Right lobe of liver (tissue), 6 donors: ENCODE measurements at regions not wholly inside any gene's neighbourhood (a gene's known extent, or its start where the extent isn't known, plus 50 kb on each side); places are given as distances from the start of the nearest gene placed in this dataset.
"Not testable (repeated sequence)": the region's sequence is repeated elsewhere in the genome, so short reads cannot be mapped to it uniquely, and the experiment has no call there.

Source experiments
- ATAC-seq, 4 donors: fragments of 200-7000 bp; cut with Tn5 transposase; one replicate each; pipeline ENCODE4 v1.9.1; 2020; ENCODE audit warnings: mild to moderate bottlenecking in 4 of 4, moderate library complexity in 4 of 4
- DNase-seq, 3 donors: peaks; one replicate each; pipeline ENCODE4 v3.0.0-alpha.2; 2020
- H3K27ac ChIP-seq, 3 donors: fragments of 200-600 bp; one replicate each; pipeline ENCODE4 v1.8.0; 2022
- H3K27me3 ChIP-seq, 2 donors: fragments of 200-600 bp; one replicate each; pipeline ENCODE4 v1.8.0; 2022
- H3K36me3 ChIP-seq, 4 donors: fragments of 200-600 bp; sonication (generic) in 1 of 4; one replicate each; pipeline versions ENCODE4 v1.5.1 to v1.8.0; 2017 to 2022; ENCODE audit warnings: control low read depth in 1 of 4
- H3K4me1 ChIP-seq, 4 donors: fragments of 200-600 bp; sonication (generic) in 1 of 4; one replicate each; pipeline versions ENCODE4 v1.5.1 to v1.8.0; 2017 to 2022; ENCODE audit warnings: control low read depth in 1 of 4
- H3K4me3 ChIP-seq, 3 donors: fragments of 200-600 bp; one replicate each; pipeline ENCODE4 v1.8.0; 2022
- H3K9me3 ChIP-seq, 4 donors: fragments of 200-600 bp; sonication (generic) in 1 of 4; one replicate each; pipeline versions ENCODE4 v1.5.1 to v1.8.0; 2017 to 2022; ENCODE audit warnings: control low read depth in 1 of 4
- CTCF ChIP-seq, 4 donors: fragments of 200-600 bp in 3 of 4; fragments of 450-650 bp in 1 of 4; IDR thresholded peaks; one replicate each; pipeline versions ENCODE4 v1.5.1 to v1.8.0; 2016 to 2022; ENCODE audit warnings: antibody characterized with exemption in 4 of 4, mild to moderate bottlenecking in 2 of 4
- POLR2A ChIP-seq: fragments of 450-650 bp; IDR thresholded peaks from one replicate; pipeline ENCODE4 v1.6.1; 2017; ENCODE audit warnings: antibody characterized with exemption, mild to moderate bottlenecking
- WGBS: methylation state at CpG from one replicate; pipeline ENCODE4 v1.1.6; 2018; ENCODE audit warnings: low coverage, low lambda C conversion rate; ENCODE audit not compliant: insufficient coverage; ENCODE audit errors: missing lambda C conversion rate; 5-methylcytosine and 5-hydroxymethylcytosine counted together
- intact Hi-C, 2 donors: fragments of 100-400 bp; cut with DNase I; formaldehyde crosslinking; loops; one replicate each; pipeline versions ENCODE4 v1.11.2 to v1.14.1; 2022
- donor health status: DM: no; HTN: yes; CAD: no.
- donor health status: DM: no; HTN: no; CAD: no.
- donor health status: DM: no; HTN: no; CAD: no.
- donor health status: DM: no; HTN: yes; CAD: no.
- donor health status: DM: no; HTN: yes; CAD: no.

GRCh38 chr6:140653506-140653905 is 1279.1 kb upstream of the CITED2 start:
- no peaks in the 10 kb centered on the region for H3K36me3 ChIP-seq
- TF ChIP-seq POLR2A (no peak), CTCF (IDR thresholded peaks at IDR 0.05) (no peak)
- DNase-seq: no peak
- H3K4me3 ChIP-seq: no peak overlapping the region
- intact Hi-C loops: no loop called here
- no peak for ATAC-seq
- no peaks in the 10 kb centered on the region for H3K27me3 ChIP-seq
- no peaks in the 10 kb centered on the region for H3K4me1 ChIP-seq
- no peaks in the 10 kb centered on the region for H3K9me3 ChIP-seq
- H3K27ac ChIP-seq: no peak overlapping the region

GRCh38 chr6:140649502-140649901 is 1275.1 kb upstream of the CITED2 start:
- ATAC-seq, H3K9me3 ChIP-seq, H3K4me1 ChIP-seq, H3K27me3 ChIP-seq, H3K36me3 ChIP-seq, intact Hi-C loops, H3K4me3 ChIP-seq, DNase-seq, H3K27ac ChIP-seq: not testable (repeated sequence)
- WGBS: 75% methylated on average over 2 of the region's 3 CpGs

DNA sequence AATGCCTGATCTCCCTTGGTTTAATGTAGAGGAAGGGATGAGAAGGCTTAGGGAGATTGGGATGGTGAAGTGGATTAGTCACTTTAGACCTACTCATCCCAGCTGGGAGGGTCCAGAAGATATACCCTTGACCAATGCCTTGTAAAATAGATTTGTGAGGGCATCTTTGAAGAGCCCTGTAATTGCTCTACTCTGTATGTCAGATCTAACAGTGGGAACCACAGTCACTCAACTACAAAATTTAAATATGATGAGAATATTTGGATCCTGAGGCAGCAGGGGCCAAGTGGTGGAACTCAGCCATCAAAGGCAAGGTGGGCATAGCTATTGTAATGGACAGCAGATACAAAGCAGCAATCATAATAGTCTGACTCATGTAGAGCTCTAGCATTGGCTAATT is 1272.9 kb upstream of the CITED2 start:
- H3K27me3 ChIP-seq, intact Hi-C loops, H3K9me3 ChIP-seq, H3K27ac ChIP-seq, H3K4me3 ChIP-seq, DNase-seq, H3K36me3 ChIP-seq, H3K4me1 ChIP-seq, ATAC-seq: not testable (repeated sequence)

- Histone ChIP-seq H3K4me1 (no peaks in the 10 kb centered on the region), H3K9me3 (no peaks in the 10 kb centered on the region), H3K27me3 (no peaks in the 10 kb centered on the region), H3K36me3 (no peaks in the 10 kb centered on the region), H3K27ac (no peak overlapping the region), H3K4me3 (no peak overlapping the region)
- intact Hi-C loops: no loop called here
- DNase-seq (no peak), ATAC-seq (no peak)
- WGBS: no CpG with 5 or more reads among the region's 2 CpGs
- TF ChIP-seq CTCF (IDR thresholded peaks at IDR 0.05): no peak
- TF ChIP-seq POLR2A: no peak
Observed at GRCh38 chr6:140644017-140644416, 1269.6 kb upstream of the CITED2 start.

GRCh38 chr6:140641412-140641811 is 1267.0 kb upstream of the CITED2 start:
- no peaks in the 10 kb centered on the region for H3K27me3 ChIP-seq
- H3K9me3 ChIP-seq: no peaks in the 10 kb centered on the region
- TF ChIP-seq CTCF (IDR thresholded peaks at IDR 0.05) (no peak), POLR2A (no peak)
- H3K27ac ChIP-seq: no peak overlapping the region
- no peak overlapping the region for H3K4me3 ChIP-seq
- ATAC-seq (no peak), DNase-seq (no peak)
- intact Hi-C loops: no loop called here
- no peaks in the 10 kb centered on the region for H3K36me3 ChIP-seq
- no peaks in the 10 kb centered on the region for H3K4me1 ChIP-seq

GRCh38 chr6:140636908-140637402 is 1262.5 kb upstream of the CITED2 start:
- Histone ChIP-seq H3K4me1 (no peaks in the 10 kb centered on the region), H3K9me3 (no peaks in the 10 kb centered on the region), H3K27me3 (no peaks in the 10 kb centered on the region), H3K27ac (no peak overlapping the region), H3K4me3 (no peak overlapping the region), H3K36me3 (no peaks in the 10 kb centered on the region)
- TF ChIP-seq CTCF (IDR thresholded peaks at IDR 0.05) (no peak), POLR2A (no peak)
- ATAC-seq (no peak), DNase-seq (no peak)
- intact Hi-C loops: no loop called here
- WGBS: 100% methylated on average over 1 of the region's 2 CpGs
